BJ (cell line): ENCODE measurements at regions not wholly inside any gene's neighbourhood (a gene's known extent, or its start where the extent isn't known, plus 50 kb on each side); places are given as distances from the start of the nearest gene placed in this dataset.

Experiments used
- CTCF ChIA-PET: fragments of 350-600 bp; formaldehyde crosslinking; extraction: SDS; loops from one replicate; lab custom pipeline; 2021; ENCODE audit warnings: antibody characterized with exemption, inconsistent platforms; lab: Yijun Ruan, JAX
- POLR2A ChIA-PET: fragments of 300-600 bp; sonication (Branson Sonifier 250); formaldehyde crosslinking; extraction: SDS; loops from one replicate; lab custom pipeline; 2021; ENCODE audit warnings: antibody characterized with exemption; lab: Charles Lee
- DNase-seq: peaks from one replicate; pipeline ENCODE4 v3.0.0-alpha.2; 2011; ENCODE audit warnings: low read depth
- H3K27me3 ChIP-seq: 2 replicates; pipeline ENCODE4 v1.6.0; 2011; ENCODE audit warnings: low read length; ENCODE audit not compliant: control insufficient read depth, insufficient read depth
- H3K36me3 ChIP-seq: 2 replicates; pipeline ENCODE4 v1.5.1; 2011; ENCODE audit warnings: low read length; ENCODE audit not compliant: control insufficient read depth, insufficient read depth
- H3K4me3 ChIP-seq: 2 replicates; pipeline ENCODE4 v1.5.1; 2011; ENCODE audit warnings: low read depth, mild to moderate bottlenecking, control low read depth, low read length
- CTCF ChIP-seq: IDR thresholded peaks from 2 replicates; pipeline ENCODE4 v1.5.1; 2011; ENCODE audit warnings: low read depth, mild to moderate bottlenecking, control low read depth, inconsistent platforms, low read length, moderate library complexity; ENCODE audit not compliant: insufficient read depth

GRCh38 chr13:62432295-62432694, 1016.6 kb upstream of the PCDH20 start:
- Histone ChIP-seq H3K36me3 (no peaks in the 10 kb centered on the region), H3K4me3 (no peak overlapping the region), H3K27me3 (no peaks in the 10 kb centered on the region)
- ChIA-PET CTCF (no interaction called here), POLR2A (no interaction called here)
- DNase-seq: no peak
- TF ChIP-seq CTCF: no peak

GRCh38 chr13:62431852-62432251, 1016.2 kb upstream of the PCDH20 start:
- POLR2A ChIA-PET: no interaction called here

GRCh38 chr13:62418872-62419271, 1003.2 kb upstream of the PCDH20 start:
- CTCF ChIA-PET: no interaction called here
- POLR2A ChIA-PET: no interaction called here
- no peak for DNase-seq
- Histone ChIP-seq H3K27me3 (no peaks in the 10 kb centered on the region), H3K36me3 (no peaks in the 10 kb centered on the region), H3K4me3 (no peak overlapping the region)
- TF ChIP-seq CTCF: no peak

More at GRCh38 chr13:62431852-62432251, 1016.2 kb upstream of the PCDH20 start:
- Histone ChIP-seq H3K36me3 (no peaks in the 10 kb centered on the region), H3K4me3 (no peak overlapping the region), H3K27me3 (no peaks in the 10 kb centered on the region)
- DNase-seq: no peak
- no peak for TF ChIP-seq CTCF
- CTCF ChIA-PET: no interaction called here

GRCh38 chr13:62418376-62418775, 1002.7 kb upstream of the PCDH20 start:
- CTCF ChIA-PET: no interaction called here
- DNase-seq: no peak
- TF ChIP-seq CTCF: no peak

GRCh38 chr13:62407871-62408270, 992.2 kb upstream of the PCDH20 start:
- TF ChIP-seq CTCF: no peak
- no peaks in the 10 kb centered on the region for H3K36me3 ChIP-seq
- DNase-seq: no peak
- ChIA-PET CTCF (no interaction called here), POLR2A (no interaction called here)
- no peak overlapping the region for H3K4me3 ChIP-seq
- H3K27me3 ChIP-seq: no peaks in the 10 kb centered on the region

More at GRCh38 chr13:62418376-62418775, 1002.7 kb upstream of the PCDH20 start:
- no peaks in the 10 kb centered on the region for H3K27me3 ChIP-seq
- POLR2A ChIA-PET: no interaction called here
- H3K4me3 ChIP-seq: no peak overlapping the region
- H3K36me3 ChIP-seq: no peaks in the 10 kb centered on the region
